HepG2 (cell line): ENCODE measurements at regions not wholly inside any gene's neighbourhood (a gene's known extent, or its start where the extent isn't known, plus 50 kb on each side); places are given as distances from the start of the nearest gene placed in this dataset.

ENCODE experiments used
- ATAC-seq: fragments of 200-7000 bp; cut with Tn5 transposase; 3 replicates; pipeline ENCODE4 v1.9.1; 2020; ENCODE audit warnings: mild to moderate bottlenecking, moderate library complexity
- BruUV-seq: library from RNA; stranded (reverse); fragments of 400-500 nt; replicated peaks from 2 replicates; lab custom pipeline; 2021; lab: Mats Ljungman, UMichigan
- CTCF ChIA-PET: fragments of 300-600 bp; formaldehyde crosslinking; extraction: SDS; loops from one replicate; lab custom pipeline; 2021; ENCODE audit warnings: low total read pairs, inconsistent platforms, low intra/inter-chr PET ratio; lab: Yijun Ruan, JAX
- POLR2A ChIA-PET: fragments of 350-600 bp; sonication (Branson Sonifier 250); formaldehyde crosslinking; loops from one replicate; lab custom pipeline; 2020; ENCODE audit warnings: antibody characterized with exemption, inconsistent platforms; lab: Yijun Ruan, JAX
- DNase-seq: peaks from one replicate; pipeline ENCODE4 v3.0.0-alpha.2; 2015; ENCODE audit warnings: low spot score
- FAIRE-seq: peaks from 3 replicates; lab custom pipeline; 2011; peaks lifted over from hg19 to GRCh38; lab: Jason Lieb, UNC
- H2AFZ ChIP-seq: one replicate; pipeline ENCODE4 v1.6.1; 2011; ENCODE audit warnings: low read length, inconsistent platforms
- H3K27ac ChIP-seq: fragments of 300-600 bp; 3 replicates; pipeline ENCODE4 v1.8.0; 2011; ENCODE audit warnings: mixed run types, mild to moderate bottlenecking, mixed read lengths, low read length, inconsistent platforms; ENCODE audit not compliant: insufficient read depth; ENCODE audit errors: extremely low read length
- H3K27me3 ChIP-seq, 2 experiments: fragments of 200-600 bp in 1 of 2; 2 replicates in 1 of 2; 3 replicates in 1 of 2; pipeline versions ENCODE4 v1.6.0 to v1.8.0; 2011; ENCODE audit warnings: low read length in 2 of 2, mild to moderate bottlenecking in 2 of 2, moderate library complexity in 2 of 2, inconsistent platforms in 1 of 2; ENCODE audit not compliant: insufficient read depth in 2 of 2, control insufficient read depth in 1 of 2
- H3K36me3 ChIP-seq, 2 experiments: fragments of 200-600 bp in 1 of 2; replicated peaks in 1 of 2; 2 replicates in 1 of 2; 3 replicates in 1 of 2; pipeline versions ENCODE4 v1.5.1 to v1.8.0; 2011; ENCODE audit warnings: low read length in 2 of 2, inconsistent platforms in 1 of 2; ENCODE audit not compliant: insufficient read depth in 2 of 2, control insufficient read depth in 1 of 2
- H3K4me1 ChIP-seq: 2 replicates; pipeline ENCODE4 v1.5.1; 2012; ENCODE audit warnings: low read length, inconsistent platforms; ENCODE audit not compliant: insufficient read depth
- H3K4me2 ChIP-seq: 2 replicates; pipeline ENCODE4 v1.6.0; 2011; ENCODE audit warnings: low read depth, low read length, inconsistent platforms
- H3K4me3 ChIP-seq, 3 experiments: fragments of 200-600 bp in 1 of 3; sonication (generic), shearing (Covaris generic) in 1 of 3; replicated peaks in 1 of 3; 2 replicates each; pipeline ENCODE4 v1.5.1; 2011 to 2016; ENCODE audit warnings: low read length in 3 of 3, inconsistent platforms in 2 of 3, low read depth in 2 of 3, mild to moderate bottlenecking in 2 of 3, control low read depth in 1 of 3, mixed read lengths in 1 of 3; ENCODE audit not compliant: insufficient read depth in 1 of 3
- H3K79me2 ChIP-seq: one replicate; pipeline ENCODE4 v1.6.1; 2011; ENCODE audit warnings: low read length, inconsistent platforms; ENCODE audit not compliant: insufficient read depth
- H3K9ac ChIP-seq: 2 replicates; pipeline ENCODE4 v1.6.0; 2011; ENCODE audit warnings: mild to moderate bottlenecking, low read depth, low read length, inconsistent platforms; ENCODE audit not compliant: insufficient read depth
- H3K9me3 ChIP-seq: 2 replicates; pipeline ENCODE4 v1.5.1; 2012; ENCODE audit warnings: mild to moderate bottlenecking, low read length
- H4K20me1 ChIP-seq: 2 replicates; pipeline ENCODE4 v1.6.0; 2011; ENCODE audit warnings: inconsistent platforms, mild to moderate bottlenecking, low read length, moderate library complexity; ENCODE audit not compliant: insufficient read depth
- AKAP8 ChIP-seq: sonication (generic); formaldehyde crosslinking; IDR thresholded peaks from 2 replicates; pipeline ENCODE4 v1.5.1; 2020; ENCODE audit warnings: mild to moderate bottlenecking, missing genetic modification reagents
- HDAC2 ChIP-seq: sonication (generic); formaldehyde crosslinking; IDR thresholded peaks from 2 replicates; pipeline ENCODE4 v1.4.0; 2020; ENCODE audit warnings: missing genetic modification reagents
- HES4 ChIP-seq: sonication (generic); formaldehyde crosslinking; IDR thresholded peaks from 2 replicates; pipeline ENCODE4 v1.9.0; 2021; ENCODE audit warnings: mild to moderate bottlenecking, missing genetic modification reagents, borderline replicate concordance
- MTA3 ChIP-seq: sonication (generic); formaldehyde crosslinking; IDR thresholded peaks from 2 replicates; pipeline ENCODE4 v1.4.0; 2020; ENCODE audit warnings: missing genetic modification reagents
- NFKB2 ChIP-seq: sonication (generic); formaldehyde crosslinking; IDR thresholded peaks from 2 replicates; pipeline ENCODE4 v1.4.0; 2020; ENCODE audit warnings: missing genetic modification reagents, borderline replicate concordance
- RELA ChIP-seq: sonication (generic); formaldehyde crosslinking; IDR thresholded peaks from 2 replicates; pipeline ENCODE4 v1.4.0; 2020; ENCODE audit warnings: missing genetic modification reagents
- ZC3H13 ChIP-seq: sonication (generic); formaldehyde crosslinking; IDR thresholded peaks from 2 replicates; pipeline ENCODE4 v1.8.1; 2023; ENCODE audit warnings: mild to moderate bottlenecking, missing genetic modification reagents, moderate library complexity
- ZNF33A ChIP-seq: sonication (generic); formaldehyde crosslinking; IDR thresholded peaks from 2 replicates; pipeline ENCODE4 v1.5.1; 2020; ENCODE audit warnings: missing genetic modification reagents, mild to moderate bottlenecking, moderate library complexity, borderline replicate concordance
- ZNF549 ChIP-seq: sonication (generic); formaldehyde crosslinking; IDR thresholded peaks from 2 replicates; pipeline ENCODE4 v1.5.0; 2020; ENCODE audit warnings: missing genetic modification reagents
- ZNF7 ChIP-seq: IDR thresholded peaks from 2 replicates; pipeline ENCODE4 v1.6.1; 2016; ENCODE audit warnings: missing biosample characterization, missing genetic modification reagents
- WGBS: methylation state at CpG from one replicate; pipeline ENCODE4 v1.1.6; 2017; ENCODE audit warnings: low lambda C conversion rate; 5-methylcytosine and 5-hydroxymethylcytosine counted together
- in situ Hi-C: cut with HindIII; loops from 2 replicates; pipeline ENCODE4 v1.10.0; 2017; ENCODE audit warnings: low pct_unique_long_range_greater_than_20kb; ENCODE audit not compliant: extremely low pct_ligation_motif_present
- intact Hi-C: fragments of 100-400 bp; cut with micrococcal nuclease; formaldehyde crosslinking; loops from one replicate; pipeline ENCODE4 v1.10.0; 2022; ENCODE audit not compliant: unreplicated experiment
- TF ChIP-seq, protein P1 (sequence below): sonication (generic); formaldehyde crosslinking; IDR thresholded peaks from 2 replicates; pipeline ENCODE4 v1.4.0; 2020; ENCODE audit warnings: missing genetic modification reagents, mild to moderate bottlenecking, borderline replicate concordance
- TF ChIP-seq, protein P2 (sequence below): sonication (generic); formaldehyde crosslinking; IDR thresholded peaks from 2 replicates; pipeline ENCODE4 v1.4.0; 2020; ENCODE audit warnings: mild to moderate bottlenecking, missing genetic modification reagents
- TF ChIP-seq, protein P3 (sequence below): sonication (generic); formaldehyde crosslinking; IDR thresholded peaks from 2 replicates; pipeline ENCODE4 v1.4.0; 2020; ENCODE audit warnings: missing genetic modification reagents, borderline replicate concordance
- TF ChIP-seq, protein P4 (sequence below): sonication (generic); formaldehyde crosslinking; IDR thresholded peaks from 2 replicates; pipeline ENCODE4 v1.4.0; 2020; ENCODE audit warnings: missing genetic modification reagents
- TF ChIP-seq, protein P5 (sequence below): IDR thresholded peaks from 2 replicates; pipeline ENCODE4 v1.6.1; 2016; ENCODE audit warnings: mild to moderate bottlenecking, missing biosample characterization, missing genetic modification reagents

DNA sequence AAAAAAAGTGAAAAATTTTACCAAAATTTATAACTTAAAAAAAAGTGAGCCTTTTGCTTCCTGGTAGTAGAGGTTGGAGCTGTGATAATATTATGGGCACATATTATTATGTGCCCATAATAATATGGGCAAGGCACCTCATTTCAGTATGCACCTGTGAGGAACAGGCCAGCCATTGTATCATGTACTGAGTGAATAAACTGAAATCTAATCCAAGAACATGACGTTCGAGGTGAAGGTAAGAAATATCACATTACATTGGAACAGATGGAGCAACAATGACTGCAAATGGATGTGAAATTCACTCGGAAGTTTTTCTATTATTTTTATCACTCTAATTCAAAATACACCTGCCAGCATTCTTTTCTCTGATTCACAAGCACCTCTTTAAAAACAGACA, 216.0 kb downstream of the KLF6 start:
- WGBS, result 3% methylated on average over 3 of the region's 3 CpGs
- Histone ChIP-seq H3K4me3 (no peak overlapping the region), H2AFZ (no peak overlapping the region), H3K79me2 (no peaks in the 10 kb centered on the region), H3K36me3 (no peaks in the 10 kb centered on the region), H3K9me3 (no peaks in the 10 kb centered on the region), H4K20me1 (no peaks in the 10 kb centered on the region), H3K9ac (no peak overlapping the region), H3K27me3 (peaks cover 0 to 28% of the 10 kb centered on the region in 2 experiments; a peak in 3 of 5 replicates), H3K4me1 (no peaks in the 10 kb centered on the region), H3K27ac (no peak overlapping the region), H3K4me2 (no peak overlapping the region)
- DNase-seq (no peak), ATAC-seq (no peak), FAIRE-seq (no peak)
- ChIA-PET CTCF (no interaction called here), POLR2A (no interaction called here)
- no TSS peak for BruUV-seq
- intact Hi-C loops (no loop called here), in situ Hi-C loops (no loop called here)
- TF ChIP-seq, protein P1, sequence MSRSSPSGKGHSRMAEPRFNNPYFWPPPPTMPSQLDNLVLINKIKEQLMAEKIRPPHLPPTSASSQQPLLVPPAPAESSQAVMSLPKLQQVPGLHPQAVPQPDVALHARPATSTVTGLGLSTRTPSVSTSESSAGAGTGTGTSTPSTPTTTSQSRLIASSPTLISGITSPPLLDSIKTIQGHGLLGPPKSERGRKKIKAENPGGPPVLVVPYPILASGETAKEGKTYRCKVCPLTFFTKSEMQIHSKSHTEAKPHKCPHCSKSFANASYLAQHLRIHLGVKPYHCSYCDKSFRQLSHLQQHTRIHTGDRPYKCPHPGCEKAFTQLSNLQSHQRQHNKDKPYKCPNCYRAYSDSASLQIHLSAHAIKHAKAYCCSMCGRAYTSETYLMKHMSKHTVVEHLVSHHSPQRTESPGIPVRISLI, result no peak
- no peak for TF ChIP-seq HES4
- TF ChIP-seq, protein P2, sequence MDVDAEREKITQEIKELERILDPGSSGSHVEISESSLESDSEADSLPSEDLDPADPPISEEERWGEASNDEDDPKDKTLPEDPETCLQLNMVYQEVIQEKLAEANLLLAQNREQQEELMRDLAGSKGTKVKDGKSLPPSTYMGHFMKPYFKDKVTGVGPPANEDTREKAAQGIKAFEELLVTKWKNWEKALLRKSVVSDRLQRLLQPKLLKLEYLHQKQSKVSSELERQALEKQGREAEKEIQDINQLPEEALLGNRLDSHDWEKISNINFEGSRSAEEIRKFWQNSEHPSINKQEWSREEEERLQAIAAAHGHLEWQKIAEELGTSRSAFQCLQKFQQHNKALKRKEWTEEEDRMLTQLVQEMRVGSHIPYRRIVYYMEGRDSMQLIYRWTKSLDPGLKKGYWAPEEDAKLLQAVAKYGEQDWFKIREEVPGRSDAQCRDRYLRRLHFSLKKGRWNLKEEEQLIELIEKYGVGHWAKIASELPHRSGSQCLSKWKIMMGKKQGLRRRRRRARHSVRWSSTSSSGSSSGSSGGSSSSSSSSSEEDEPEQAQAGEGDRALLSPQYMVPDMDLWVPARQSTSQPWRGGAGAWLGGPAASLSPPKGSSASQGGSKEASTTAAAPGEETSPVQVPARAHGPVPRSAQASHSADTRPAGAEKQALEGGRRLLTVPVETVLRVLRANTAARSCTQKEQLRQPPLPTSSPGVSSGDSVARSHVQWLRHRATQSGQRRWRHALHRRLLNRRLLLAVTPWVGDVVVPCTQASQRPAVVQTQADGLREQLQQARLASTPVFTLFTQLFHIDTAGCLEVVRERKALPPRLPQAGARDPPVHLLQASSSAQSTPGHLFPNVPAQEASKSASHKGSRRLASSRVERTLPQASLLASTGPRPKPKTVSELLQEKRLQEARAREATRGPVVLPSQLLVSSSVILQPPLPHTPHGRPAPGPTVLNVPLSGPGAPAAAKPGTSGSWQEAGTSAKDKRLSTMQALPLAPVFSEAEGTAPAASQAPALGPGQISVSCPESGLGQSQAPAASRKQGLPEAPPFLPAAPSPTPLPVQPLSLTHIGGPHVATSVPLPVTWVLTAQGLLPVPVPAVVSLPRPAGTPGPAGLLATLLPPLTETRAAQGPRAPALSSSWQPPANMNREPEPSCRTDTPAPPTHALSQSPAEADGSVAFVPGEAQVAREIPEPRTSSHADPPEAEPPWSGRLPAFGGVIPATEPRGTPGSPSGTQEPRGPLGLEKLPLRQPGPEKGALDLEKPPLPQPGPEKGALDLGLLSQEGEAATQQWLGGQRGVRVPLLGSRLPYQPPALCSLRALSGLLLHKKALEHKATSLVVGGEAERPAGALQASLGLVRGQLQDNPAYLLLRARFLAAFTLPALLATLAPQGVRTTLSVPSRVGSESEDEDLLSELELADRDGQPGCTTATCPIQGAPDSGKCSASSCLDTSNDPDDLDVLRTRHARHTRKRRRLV, result no peak
- TF ChIP-seq, protein P3, sequence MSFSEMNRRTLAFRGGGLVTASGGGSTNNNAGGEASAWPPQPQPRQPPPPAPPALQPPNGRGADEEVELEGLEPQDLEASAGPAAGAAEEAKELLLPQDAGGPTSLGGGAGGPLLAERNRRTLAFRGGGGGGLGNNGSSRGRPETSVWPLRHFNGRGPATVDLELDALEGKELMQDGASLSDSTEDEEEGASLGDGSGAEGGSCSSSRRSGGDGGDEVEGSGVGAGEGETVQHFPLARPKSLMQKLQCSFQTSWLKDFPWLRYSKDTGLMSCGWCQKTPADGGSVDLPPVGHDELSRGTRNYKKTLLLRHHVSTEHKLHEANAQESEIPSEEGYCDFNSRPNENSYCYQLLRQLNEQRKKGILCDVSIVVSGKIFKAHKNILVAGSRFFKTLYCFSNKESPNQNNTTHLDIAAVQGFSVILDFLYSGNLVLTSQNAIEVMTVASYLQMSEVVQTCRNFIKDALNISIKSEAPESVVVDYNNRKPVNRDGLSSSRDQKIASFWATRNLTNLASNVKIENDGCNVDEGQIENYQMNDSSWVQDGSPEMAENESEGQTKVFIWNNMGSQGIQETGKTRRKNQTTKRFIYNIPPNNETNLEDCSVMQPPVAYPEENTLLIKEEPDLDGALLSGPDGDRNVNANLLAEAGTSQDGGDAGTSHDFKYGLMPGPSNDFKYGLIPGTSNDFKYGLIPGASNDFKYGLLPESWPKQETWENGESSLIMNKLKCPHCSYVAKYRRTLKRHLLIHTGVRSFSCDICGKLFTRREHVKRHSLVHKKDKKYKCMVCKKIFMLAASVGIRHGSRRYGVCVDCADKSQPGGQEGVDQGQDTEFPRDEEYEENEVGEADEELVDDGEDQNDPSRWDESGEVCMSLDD (CRISPR knock-in tag), result no peak
- no peak for TF ChIP-seq HDAC2 (CRISPR knock-in tag)
- TF ChIP-seq ZNF549, result no peak
- TF ChIP-seq RELA (CRISPR knock-in tag), result no peak
- TF ChIP-seq ZNF7 (CRISPR knock-in tag), result no peak
- no peak for TF ChIP-seq AKAP8 (CRISPR knock-in tag)
- TF ChIP-seq ZC3H13 (CRISPR knock-in tag), result no peak
- no peak for TF ChIP-seq NFKB2 (CRISPR knock-in tag)
- TF ChIP-seq, protein P4, sequence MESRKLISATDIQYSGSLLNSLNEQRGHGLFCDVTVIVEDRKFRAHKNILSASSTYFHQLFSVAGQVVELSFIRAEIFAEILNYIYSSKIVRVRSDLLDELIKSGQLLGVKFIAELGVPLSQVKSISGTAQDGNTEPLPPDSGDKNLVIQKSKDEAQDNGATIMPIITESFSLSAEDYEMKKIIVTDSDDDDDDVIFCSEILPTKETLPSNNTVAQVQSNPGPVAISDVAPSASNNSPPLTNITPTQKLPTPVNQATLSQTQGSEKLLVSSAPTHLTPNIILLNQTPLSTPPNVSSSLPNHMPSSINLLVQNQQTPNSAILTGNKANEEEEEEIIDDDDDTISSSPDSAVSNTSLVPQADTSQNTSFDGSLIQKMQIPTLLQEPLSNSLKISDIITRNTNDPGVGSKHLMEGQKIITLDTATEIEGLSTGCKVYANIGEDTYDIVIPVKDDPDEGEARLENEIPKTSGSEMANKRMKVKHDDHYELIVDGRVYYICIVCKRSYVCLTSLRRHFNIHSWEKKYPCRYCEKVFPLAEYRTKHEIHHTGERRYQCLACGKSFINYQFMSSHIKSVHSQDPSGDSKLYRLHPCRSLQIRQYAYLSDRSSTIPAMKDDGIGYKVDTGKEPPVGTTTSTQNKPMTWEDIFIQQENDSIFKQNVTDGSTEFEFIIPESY, result no peak
- TF ChIP-seq, protein P5, sequence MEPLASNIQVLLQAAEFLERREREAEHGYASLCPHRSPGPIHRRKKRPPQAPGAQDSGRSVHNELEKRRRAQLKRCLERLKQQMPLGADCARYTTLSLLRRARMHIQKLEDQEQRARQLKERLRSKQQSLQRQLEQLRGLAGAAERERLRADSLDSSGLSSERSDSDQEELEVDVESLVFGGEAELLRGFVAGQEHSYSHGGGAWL, result no peak
- TF ChIP-seq ZNF33A (CRISPR knock-in tag), result no peak
- TF ChIP-seq MTA3, result no peak
